ENCODE measurements at regions not wholly inside any gene's neighbourhood (a gene's known extent, or its start where the extent isn't known, plus 50 kb on each side); places are given as distances from the start of the nearest gene placed in this dataset.
A peak's percentile ranks its signal among the peaks of the same experiment; 100 is the strongest.
"Not testable (repeated sequence)": the region's sequence is repeated elsewhere in the genome, so short reads cannot be mapped to it uniquely, and the experiment has no call there.

DNA sequence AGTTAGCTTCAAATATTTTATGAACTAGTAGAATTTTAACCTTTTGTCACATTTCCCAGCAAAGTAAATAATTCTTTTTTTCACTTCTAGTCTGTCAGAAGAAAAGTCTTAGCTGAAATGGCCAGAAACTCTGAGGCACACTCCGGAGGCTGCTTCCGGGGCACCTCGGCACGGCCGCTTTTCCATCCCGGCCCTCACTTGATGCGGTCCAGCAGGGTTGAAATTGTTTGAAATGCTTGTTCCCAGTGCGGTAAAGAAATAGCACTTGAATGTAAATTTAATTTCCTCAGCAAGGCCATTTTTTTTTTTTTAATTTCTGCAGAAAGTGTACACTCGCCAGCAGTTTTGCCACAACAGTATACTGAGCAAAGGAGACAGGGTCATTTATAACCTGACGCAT is 154.7 kb upstream of the FAM20C start:
- H3K9me3 ChIP-seq (replicated peaks in 1 of 2; ENCODE audit: control insufficient read depth in 1 of 2, insufficient read depth in 1 of 2, low read length in 2 of 2); DNase-seq; intact Hi-C loops (cut with micrococcal nuclease); H3K4me3 ChIP-seq (replicated peaks in 1 of 3; ENCODE audit: low read depth in 2 of 3, low read length in 3 of 3); H4K20me1 ChIP-seq (ENCODE audit: insufficient read depth, low read length); H3K4me2 ChIP-seq (replicated peaks; ENCODE audit: extremely low read depth, low read length, poor library complexity, severe bottlenecking); H3K27me3 ChIP-seq (ENCODE audit: control insufficient read depth in 2 of 2, insufficient read depth in 2 of 2, low read length in 2 of 2); H3K4me3 Mint-ChIP-seq; H3K9me3 Mint-ChIP-seq; H3K9ac ChIP-seq (ENCODE audit: insufficient read depth, low read length, poor library complexity, severe bottlenecking); H3K36me3 Mint-ChIP-seq; H3K79me2 ChIP-seq (ENCODE audit: insufficient read depth, low read length); H3K27me3 Mint-ChIP-seq (ENCODE audit: low read depth in 3 of 3); H2AFZ ChIP-seq (ENCODE audit: insufficient read depth, low read depth, low read length, poor library complexity, severe bottlenecking); H3K36me3 ChIP-seq (replicated peaks in 1 of 2; ENCODE audit: control insufficient read depth in 1 of 2, insufficient read depth in 2 of 2, low read length in 2 of 2): not testable (repeated sequence)
- Mint-ChIP-seq H3K27ac (peak overlapping the region; percentile 59 to 91 (median 85)), H3K4me1 (peaks cover 30% of the 10 kb centered on the region)
- peaks cover 38 to 40% of the 10 kb centered on the region in 2 donors for H3K4me1 ChIP-seq (ENCODE audit: control insufficient read depth in 1 of 2, insufficient read depth in 2 of 2, low read length in 2 of 2)
- peak overlapping the region in 1 of 2 donors; percentile 25 for H3K27ac ChIP-seq (ENCODE audit: low read depth in 1 of 2, low read length in 2 of 2)
- WGBS (ENCODE audit: insufficient coverage), result no CpG with 5 or more reads among the region's 10 CpGs

DNA sequence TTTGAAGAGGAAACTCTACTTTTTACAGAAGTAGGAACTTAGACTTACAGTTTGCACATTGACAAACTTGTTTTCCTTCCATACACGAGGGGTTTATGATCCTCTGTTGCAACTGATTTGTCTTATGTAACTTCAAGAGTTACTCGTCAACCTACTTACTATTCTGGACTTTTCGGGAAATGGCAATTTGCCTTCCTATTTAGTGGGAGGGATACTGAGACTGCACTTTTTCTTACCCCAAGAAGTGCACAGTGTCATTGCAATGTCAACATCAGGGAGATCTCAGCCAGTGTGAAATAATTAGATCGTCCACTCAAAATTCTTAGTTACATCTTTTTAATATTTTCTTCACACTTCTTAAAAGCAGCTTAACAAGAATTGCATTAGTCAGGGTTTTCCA is 153.9 kb upstream of the FAM20C start:
- H3K4me3 Mint-ChIP-seq; H3K27me3 Mint-ChIP-seq (ENCODE audit: low read depth in 3 of 3); H3K4me2 ChIP-seq (replicated peaks; ENCODE audit: extremely low read depth, low read length, poor library complexity, severe bottlenecking); H3K27me3 ChIP-seq (ENCODE audit: control insufficient read depth in 2 of 2, insufficient read depth in 2 of 2, low read length in 2 of 2); H3K9me3 Mint-ChIP-seq; H3K4me3 ChIP-seq (replicated peaks in 1 of 3; ENCODE audit: low read depth in 2 of 3, low read length in 3 of 3); intact Hi-C loops (cut with micrococcal nuclease); H3K36me3 Mint-ChIP-seq; H3K36me3 ChIP-seq (replicated peaks in 1 of 2; ENCODE audit: control insufficient read depth in 1 of 2, insufficient read depth in 2 of 2, low read length in 2 of 2); H3K9ac ChIP-seq (ENCODE audit: insufficient read depth, low read length, poor library complexity, severe bottlenecking); H3K27ac ChIP-seq (ENCODE audit: low read depth in 1 of 2, low read length in 2 of 2); H3K79me2 ChIP-seq (ENCODE audit: insufficient read depth, low read length); H2AFZ ChIP-seq (ENCODE audit: insufficient read depth, low read depth, low read length, poor library complexity, severe bottlenecking); H4K20me1 ChIP-seq (ENCODE audit: insufficient read depth, low read length); H3K9me3 ChIP-seq (replicated peaks in 1 of 2; ENCODE audit: control insufficient read depth in 1 of 2, insufficient read depth in 1 of 2, low read length in 2 of 2): not testable (repeated sequence)
- H3K4me1 ChIP-seq (ENCODE audit: control insufficient read depth in 1 of 2, insufficient read depth in 2 of 2, low read length in 2 of 2), result peaks cover 40 to 42% of the 10 kb centered on the region in 2 donors
- no CpG with 5 or more reads among the region's 4 CpGs for WGBS (ENCODE audit: insufficient coverage)
- Mint-ChIP-seq H3K27ac (peak overlapping the region in 1 of 7 donors; percentile 59), H3K4me1 (peaks cover 34% of the 10 kb centered on the region)
- DNase-seq, result peak; percentile 46 to 78 (median 46)

DNA sequence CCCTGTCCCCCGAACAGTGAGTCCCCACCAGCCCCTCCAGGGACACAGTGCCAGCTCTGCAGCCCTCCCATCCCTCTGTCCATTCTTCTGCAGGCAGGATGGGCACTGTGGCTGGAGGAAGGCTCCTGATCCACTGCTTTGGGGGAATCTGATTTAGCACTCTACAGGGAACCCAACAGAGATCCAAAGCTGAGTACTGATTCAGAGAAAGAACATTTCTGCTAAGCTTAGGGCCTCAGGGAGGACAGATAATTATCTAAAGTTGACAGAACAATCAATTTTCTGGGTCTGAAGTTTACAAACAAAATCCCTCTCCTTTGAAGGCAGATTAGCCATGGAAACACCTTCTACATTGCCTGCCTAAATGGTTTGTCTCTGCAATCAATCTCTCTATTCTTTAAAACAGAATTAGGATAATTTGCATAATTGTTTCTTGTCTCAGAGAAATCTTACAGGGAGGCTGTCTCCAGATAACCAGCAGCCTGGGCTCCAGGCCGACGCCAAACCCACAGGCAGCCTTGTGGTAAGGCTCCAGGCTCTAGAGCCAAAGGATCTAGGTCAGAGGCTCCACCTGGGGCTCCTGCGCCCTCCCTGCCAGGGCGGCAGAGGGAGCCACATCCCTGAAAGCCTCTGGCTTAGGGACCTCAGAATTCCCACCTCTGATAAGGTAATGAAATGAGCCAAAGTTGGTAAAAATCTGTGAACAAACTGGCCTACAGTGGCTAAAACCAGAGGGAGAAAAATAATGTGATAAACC is 152.2 kb upstream of the FAM20C start:
- H2AFZ ChIP-seq (ENCODE audit: insufficient read depth, low read depth, low read length, poor library complexity, severe bottlenecking); H3K27ac ChIP-seq (ENCODE audit: low read depth in 1 of 2, low read length in 2 of 2); H3K36me3 Mint-ChIP-seq; intact Hi-C loops (cut with micrococcal nuclease); H3K9me3 ChIP-seq (replicated peaks in 1 of 2; ENCODE audit: control insufficient read depth in 1 of 2, insufficient read depth in 1 of 2, low read length in 2 of 2); H3K4me2 ChIP-seq (replicated peaks; ENCODE audit: extremely low read depth, low read length, poor library complexity, severe bottlenecking); DNase-seq; H3K4me3 Mint-ChIP-seq; H3K27me3 ChIP-seq (ENCODE audit: control insufficient read depth in 2 of 2, insufficient read depth in 2 of 2, low read length in 2 of 2); H3K36me3 ChIP-seq (replicated peaks in 1 of 2; ENCODE audit: control insufficient read depth in 1 of 2, insufficient read depth in 2 of 2, low read length in 2 of 2); H3K27me3 Mint-ChIP-seq (ENCODE audit: low read depth in 3 of 3); H3K79me2 ChIP-seq (ENCODE audit: insufficient read depth, low read length); H3K9ac ChIP-seq (ENCODE audit: insufficient read depth, low read length, poor library complexity, severe bottlenecking); H4K20me1 ChIP-seq (ENCODE audit: insufficient read depth, low read length); H3K9me3 Mint-ChIP-seq; H3K4me3 ChIP-seq (replicated peaks in 1 of 3; ENCODE audit: low read depth in 2 of 3, low read length in 3 of 3): not testable (repeated sequence)
- WGBS (ENCODE audit: insufficient coverage), result 50% methylated on average over 2 of the region's 5 CpGs
- H3K4me1 Mint-ChIP-seq, result peaks cover 42% of the 10 kb centered on the region
- H3K27ac Mint-ChIP-seq, result peak overlapping the region in 3 of 7 donors; percentile 23 to 65 (median 36)
- peaks cover 36 to 37% of the 10 kb centered on the region in 2 donors for H3K4me1 ChIP-seq (ENCODE audit: control insufficient read depth in 1 of 2, insufficient read depth in 2 of 2, low read length in 2 of 2)

Data from CD14-positive monocyte (primary cell).